ENCODE measurements at regions not wholly inside any gene's neighbourhood (a gene's known extent, or its start where the extent isn't known, plus 50 kb on each side); places are given as distances from the start of the nearest gene placed in this dataset.
A peak's percentile ranks its signal among the peaks of the same experiment; 100 is the strongest.

GRCh38 chr1:116853680-116854402 is 55.9 kb upstream of the PTGFRN start:
- ATAC-seq (replicated peaks in 6 of 8) = peak; percentile 61 to 98 (median 96)
- 0 to 50% (median 4%) methylated on average over 1 to 4 of the region's 4 CpGs; no CpG with 5 or more reads in 1 of the 10 experiments for WGBS, 10 experiments
- Histone ChIP-seq H3K4me1 (replicated peaks in 1 of 2) (peaks cover 39 to 42% of the 10 kb centered on the region in 2 donors), H3K27ac (peak overlapping the region; percentile 60 to 74), H3K4me3 (peak overlapping the region in 1 of 5 donors; percentile 3)
- in situ Hi-C loops (cut with MboI; ENCODE audit: low pct_unique_long_range_greater_than_20kb in 2 of 9, low sequenced_read_pairs in 9 of 9, unreplicated experiment in 9 of 9) = no loop called here

GRCh38 chr1:116854403-116854690 is 55.4 kb upstream of the PTGFRN start:
- H3K27ac ChIP-seq = peak overlapping the region; percentile 60 to 74
- in situ Hi-C loops (cut with MboI; ENCODE audit: low pct_unique_long_range_greater_than_20kb in 2 of 9, low sequenced_read_pairs in 9 of 9, unreplicated experiment in 9 of 9) = no loop called here
- peak in 1 of 8 experiments; percentile 7 for ATAC-seq (replicated peaks in 6 of 8)
- 20 to 100% (median 69%) methylated on average over 1 to 2 of the region's 2 CpGs; no CpG with 5 or more reads in 1 of the 10 experiments for WGBS, 10 experiments
- no peak overlapping the region for H3K4me3 ChIP-seq
- H3K4me1 ChIP-seq (replicated peaks in 1 of 2) = peaks cover 39 to 42% of the 10 kb centered on the region in 2 donors

GRCh38 chr1:116854716-116855115 is 55.0 kb upstream of the PTGFRN start:
- 30 to 75% (median 62%) methylated on average over 1 to 3 of the region's 3 CpGs for WGBS, 10 experiments
- in situ Hi-C loops (cut with MboI; ENCODE audit: low pct_unique_long_range_greater_than_20kb in 2 of 9, low sequenced_read_pairs in 9 of 9, unreplicated experiment in 9 of 9) = no loop called here
- Histone ChIP-seq H3K4me1 (replicated peaks in 1 of 2) (peaks cover 39 to 42% of the 10 kb centered on the region in 2 donors), H3K4me3 (no peak overlapping the region), H3K27ac (no peak overlapping the region)
- no peak for ATAC-seq (replicated peaks in 6 of 8)

- ATAC-seq (replicated peaks in 6 of 8) = peak in 3 of 8 experiments; percentile 49 to 67 (median 63)
- no peak overlapping the region for H3K27ac ChIP-seq
- H3K4me1 ChIP-seq (replicated peaks in 1 of 2) = peaks cover 39 to 42% of the 10 kb centered on the region in 2 donors
- 0 to 83% (median 55%) methylated on average over 1 to 5 of the region's 5 CpGs; no CpG with 5 or more reads in 2 of the 10 experiments for WGBS, 10 experiments
- in situ Hi-C loops (cut with MboI; ENCODE audit: low pct_unique_long_range_greater_than_20kb in 2 of 9, low sequenced_read_pairs in 9 of 9, unreplicated experiment in 9 of 9) = no loop called here
- no peak overlapping the region for H3K4me3 ChIP-seq
Observed at GRCh38 chr1:116855191-116855619, 54.5 kb upstream of the PTGFRN start.

GRCh38 chr1:116855773-116856201 is 53.9 kb upstream of the PTGFRN start:
- ATAC-seq (replicated peaks in 6 of 8) = peak in 3 of 8 experiments; percentile 70 to 80 (median 79)
- peaks cover 39 to 42% of the 10 kb centered on the region in 2 donors for H3K4me1 ChIP-seq (replicated peaks in 1 of 2)
- H3K27ac ChIP-seq = no peak overlapping the region
- in situ Hi-C loops (cut with MboI; ENCODE audit: low pct_unique_long_range_greater_than_20kb in 2 of 9, low sequenced_read_pairs in 9 of 9, unreplicated experiment in 9 of 9) = no loop called here
- H3K4me3 ChIP-seq = no peak overlapping the region
- WGBS, 10 experiments = 0 to 76% (median 21%) methylated on average over 1 to 3 of the region's 3 CpGs; no CpG with 5 or more reads in 3 of the 10 experiments

- Histone ChIP-seq H3K27ac (no peak overlapping the region), H3K4me1 (replicated peaks in 1 of 2) (peaks cover 39 to 42% of the 10 kb centered on the region in 2 donors), H3K4me3 (no peak overlapping the region)
- in situ Hi-C loops (cut with MboI; ENCODE audit: low pct_unique_long_range_greater_than_20kb in 2 of 9, low sequenced_read_pairs in 9 of 9, unreplicated experiment in 9 of 9) = no loop called here
- ATAC-seq (replicated peaks in 6 of 8) = no peak
- WGBS, 10 experiments = 30 to 100% (median 84%) methylated on average over 2 to 3 of the region's 3 CpGs; no CpG with 5 or more reads in 2 of the 10 experiments
Observed at GRCh38 chr1:116856312-116856711, 53.4 kb upstream of the PTGFRN start.

GRCh38 chr1:116857092-116857491 is 52.6 kb upstream of the PTGFRN start:
- Histone ChIP-seq H3K4me1 (replicated peaks in 1 of 2) (peaks cover 39 to 41% of the 10 kb centered on the region in 2 donors), H3K27ac (no peak overlapping the region), H3K4me3 (no peak overlapping the region)
- WGBS, 10 experiments = 76 to 100% (median 88%) methylated on average over 2 to 3 of the region's 3 CpGs; no CpG with 5 or more reads in 3 of the 10 experiments
- ATAC-seq (replicated peaks in 6 of 8) = no peak
- in situ Hi-C loops (cut with MboI; ENCODE audit: low pct_unique_long_range_greater_than_20kb in 2 of 9, low sequenced_read_pairs in 9 of 9, unreplicated experiment in 9 of 9) = no loop called here

All from motor neuron (in vitro differentiated cells).